H4 (cell line): ENCODE measurements at regions not wholly inside any gene's neighbourhood (a gene's known extent, or its start where the extent isn't known, plus 50 kb on each side); places are given as distances from the start of the nearest gene placed in this dataset.
A peak's percentile ranks its signal among the peaks of the same experiment; 100 is the strongest.
"Not testable (repeated sequence)": the region's sequence is repeated elsewhere in the genome, so short reads cannot be mapped to it uniquely, and the experiment has no call there.

Experiments used
- DNase-seq: peaks from one replicate; pipeline ENCODE4 v3.0.0-alpha.2; 2015; ENCODE audit warnings: low spot score

DNA sequence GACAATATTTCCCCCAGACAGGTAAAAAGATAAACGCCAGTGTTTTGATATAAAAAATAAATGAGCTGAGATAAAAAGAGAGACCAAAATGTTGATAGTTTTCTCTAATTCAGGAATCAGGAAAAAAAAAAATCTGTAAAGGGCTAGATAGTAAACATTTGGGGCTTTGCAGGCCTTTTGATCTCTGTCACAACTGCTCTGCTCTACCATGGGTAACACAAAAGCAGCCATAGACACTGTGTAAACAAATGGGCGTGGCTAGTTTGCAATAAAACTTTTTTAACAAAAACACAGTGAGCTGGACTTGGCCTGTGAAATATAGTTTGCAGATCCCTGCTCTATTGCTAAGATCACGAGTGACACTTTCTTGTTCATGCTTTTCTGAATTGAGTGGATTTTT lies 219.1 kb upstream of the STXBP5 start:
- peak; percentile 50 for DNase-seq

DNA sequence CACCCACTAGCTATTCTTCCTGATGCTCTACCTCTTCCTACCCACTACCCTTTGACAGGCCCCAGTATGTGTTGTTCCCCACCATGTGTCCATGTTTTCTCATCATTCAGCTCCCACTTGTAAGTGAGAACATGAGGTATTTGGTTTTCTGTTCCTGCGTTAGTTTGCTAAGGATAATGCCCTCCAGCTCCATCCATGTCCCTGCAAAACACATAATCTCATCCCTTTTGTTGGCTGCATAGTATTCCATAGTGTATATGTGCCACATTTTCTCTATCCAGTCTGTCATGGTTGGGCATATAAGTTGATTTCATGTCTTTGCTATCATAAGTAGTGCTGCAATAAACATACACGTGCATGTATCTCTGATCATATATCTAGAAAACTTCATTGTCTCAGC lies 218.3 kb upstream of the STXBP5 start:
- DNase-seq: no peak

DNA sequence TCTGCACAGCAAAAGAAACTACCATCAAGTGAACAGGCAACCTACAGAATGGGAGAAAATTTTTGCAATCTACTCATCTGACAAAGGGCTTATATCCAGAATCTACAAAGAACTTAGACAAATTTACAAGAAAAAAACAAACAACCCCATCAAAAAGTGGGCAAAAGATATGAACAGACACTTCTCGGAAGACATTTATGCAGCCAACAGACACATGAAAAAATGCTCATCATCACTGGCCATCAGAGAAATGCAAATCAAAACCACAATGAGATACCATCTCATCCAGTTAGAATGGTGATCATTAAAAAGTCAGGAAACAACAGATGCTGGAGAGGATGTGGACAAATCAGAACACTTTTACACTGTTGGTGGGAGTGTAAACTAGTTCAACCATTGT lies 216.3 kb upstream of the STXBP5 start:
- not testable (repeated sequence) for DNase-seq

DNA sequence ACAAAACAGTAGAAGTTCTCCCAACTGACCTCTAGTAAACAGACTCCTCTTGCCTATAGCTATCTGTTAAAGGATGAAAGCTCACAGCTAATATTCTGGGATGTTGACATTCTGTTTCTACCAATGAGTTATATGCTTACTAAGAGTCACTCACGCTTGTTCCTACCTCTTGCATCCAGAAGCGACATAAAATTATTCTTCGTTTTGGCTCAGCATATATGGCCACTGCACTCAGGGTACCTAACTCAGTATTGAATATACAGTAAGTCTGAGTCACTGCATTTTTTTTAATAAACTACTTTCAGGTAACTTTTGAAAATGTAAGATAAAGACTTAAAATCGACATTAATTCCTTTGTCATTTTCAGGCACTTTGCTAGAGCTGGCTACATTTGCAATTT lies 214.4 kb upstream of the STXBP5 start:
- no peak for DNase-seq

DNA sequence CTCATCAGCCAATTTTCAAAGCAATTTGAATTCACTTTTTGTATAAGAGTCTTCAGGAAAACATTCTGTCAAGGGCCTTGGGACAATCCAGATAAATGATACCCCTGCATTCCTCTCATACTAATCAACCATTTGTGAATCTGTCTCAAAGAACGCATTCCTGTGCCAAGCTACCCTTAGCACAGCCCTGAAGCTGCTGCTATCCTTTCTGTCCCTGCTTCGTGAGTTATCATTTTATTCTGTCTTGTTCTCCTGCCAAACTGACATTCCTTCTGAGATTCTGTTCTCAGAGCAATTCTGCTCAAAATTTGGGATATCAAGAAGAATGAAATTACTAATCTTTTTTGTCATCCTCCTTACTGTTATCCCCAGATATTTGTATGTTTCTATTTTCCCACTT lies 213.9 kb upstream of the STXBP5 start:
- no peak for DNase-seq

DNA sequence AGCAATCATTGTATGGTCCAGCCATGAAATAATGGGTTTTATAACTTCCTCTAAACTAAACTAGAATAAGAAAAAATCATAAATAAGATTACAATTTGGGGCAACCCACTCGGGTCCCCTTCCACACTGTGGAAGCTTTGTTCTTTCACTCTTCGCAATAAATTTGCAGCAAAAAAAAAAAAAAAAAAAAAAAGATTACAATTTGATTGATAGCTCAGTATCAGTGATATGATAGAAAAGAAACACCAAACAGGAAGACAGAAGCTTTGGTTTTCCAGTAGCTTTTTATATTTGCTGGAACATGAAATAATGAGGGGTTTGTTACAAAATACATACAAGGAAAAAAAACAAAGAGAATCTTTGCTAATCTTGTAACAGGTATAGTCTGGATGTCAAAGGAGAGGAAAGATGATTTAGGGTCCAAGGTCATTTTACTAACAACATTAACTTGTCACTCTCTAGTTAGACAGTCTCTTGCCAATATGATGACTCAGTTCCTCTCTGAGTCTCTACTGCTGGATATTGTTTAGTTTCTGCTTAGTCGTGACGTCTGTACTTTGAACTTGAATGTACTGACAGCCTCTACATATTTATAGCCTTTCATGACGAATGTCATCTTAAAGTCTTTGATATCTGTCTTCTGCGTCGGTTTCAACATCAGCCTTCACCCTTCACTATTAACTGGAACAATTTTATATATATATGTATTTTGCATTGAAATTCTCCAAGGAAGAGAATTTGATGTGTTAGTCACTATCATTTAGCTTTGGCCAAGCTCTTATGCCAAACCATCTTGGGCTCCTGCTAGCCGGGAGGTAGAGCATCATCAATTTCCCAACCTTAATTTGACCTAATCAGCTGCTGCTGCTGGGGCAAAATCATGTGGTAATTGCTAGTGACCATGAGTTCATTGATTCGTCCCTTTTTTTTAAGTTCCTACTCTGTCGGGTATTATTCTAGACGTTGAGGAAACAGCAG lies 213.1 kb upstream of the STXBP5 start:
- DNase-seq: no peak

DNA sequence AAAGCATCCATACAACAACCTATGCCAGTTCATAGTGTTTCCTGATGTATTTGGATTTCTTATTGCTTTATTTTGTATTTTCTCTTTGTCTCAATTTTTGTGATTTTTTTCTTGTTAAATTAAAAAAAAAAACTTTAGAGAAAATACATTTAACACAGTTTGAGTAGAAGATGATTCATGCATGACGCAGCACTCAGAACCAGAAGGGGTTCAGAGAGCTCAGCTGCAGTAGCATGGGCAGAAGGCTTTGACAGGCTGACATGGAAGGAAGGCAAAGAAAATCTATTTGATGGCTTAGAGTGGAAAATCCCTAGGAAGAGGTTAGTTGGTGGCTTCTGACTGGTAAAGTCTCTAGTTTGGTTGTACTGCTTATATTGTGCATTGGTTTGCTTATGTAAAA lies 207.2 kb upstream of the STXBP5 start:
- DNase-seq: peak; percentile 13

DNA sequence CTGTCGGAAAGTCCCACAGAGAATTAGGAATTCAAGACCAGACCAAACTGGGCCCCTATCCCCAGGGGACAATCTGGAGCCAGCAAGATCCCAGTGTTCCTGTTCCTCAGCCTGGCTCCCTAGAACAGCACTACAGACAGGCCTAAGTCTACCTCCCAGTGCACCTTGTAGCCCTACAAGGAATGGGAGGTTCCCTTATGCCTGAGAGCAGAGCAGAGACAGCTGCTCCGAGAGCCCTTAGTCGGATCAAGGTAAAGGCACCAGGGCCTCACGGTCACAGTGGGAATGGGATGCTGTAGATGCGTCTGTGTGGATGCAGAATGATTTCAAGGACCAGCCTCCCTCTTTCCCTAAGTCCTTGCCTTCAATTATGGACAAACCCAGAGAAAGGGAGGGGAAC lies 204.5 kb upstream of the STXBP5 start:
- no peak for DNase-seq

DNA sequence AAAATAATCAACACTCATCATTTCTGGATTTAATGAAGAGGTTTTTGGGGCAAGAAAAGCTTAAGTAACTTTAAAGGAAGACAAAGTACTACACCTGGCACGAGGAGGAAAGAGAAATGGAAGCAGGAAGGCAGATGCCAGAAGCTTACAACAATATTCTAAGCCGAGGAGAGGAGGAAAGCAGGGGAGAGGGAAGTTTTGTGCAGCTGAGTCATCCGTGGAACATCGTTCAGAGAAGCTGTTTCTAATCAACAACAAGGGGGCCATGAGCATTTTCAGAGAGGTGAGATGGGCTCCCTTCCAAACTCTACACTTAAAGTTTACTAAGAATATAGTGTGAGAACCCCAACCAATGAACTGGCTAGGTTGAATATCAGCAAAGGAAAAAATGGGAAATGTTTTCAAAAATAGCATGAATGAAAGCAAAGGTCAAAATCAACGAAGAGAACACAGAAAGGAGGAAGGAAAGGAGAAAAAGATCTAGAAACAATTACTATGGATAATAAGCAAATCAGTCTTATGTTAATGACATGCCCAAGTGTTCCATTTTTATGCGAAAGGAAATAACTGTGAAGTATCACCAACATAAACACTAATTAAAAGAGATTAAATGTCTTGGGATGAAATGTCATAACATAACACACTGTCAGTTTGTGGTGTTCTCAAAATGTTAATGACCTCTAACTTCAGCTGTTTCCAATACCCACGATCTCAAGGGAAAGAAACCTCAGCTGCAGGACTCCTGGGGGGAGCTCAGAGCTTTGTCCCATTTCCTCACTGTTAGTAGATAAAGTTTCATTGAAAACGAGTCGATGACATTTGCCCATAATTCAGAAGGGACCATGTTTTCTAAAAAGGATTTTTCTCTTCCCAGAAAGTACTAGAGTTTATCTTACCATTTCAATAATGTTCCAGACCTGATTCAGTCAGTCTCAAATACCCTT lies 203.4 kb upstream of the STXBP5 start:
- peak; percentile 6 for DNase-seq

DNA sequence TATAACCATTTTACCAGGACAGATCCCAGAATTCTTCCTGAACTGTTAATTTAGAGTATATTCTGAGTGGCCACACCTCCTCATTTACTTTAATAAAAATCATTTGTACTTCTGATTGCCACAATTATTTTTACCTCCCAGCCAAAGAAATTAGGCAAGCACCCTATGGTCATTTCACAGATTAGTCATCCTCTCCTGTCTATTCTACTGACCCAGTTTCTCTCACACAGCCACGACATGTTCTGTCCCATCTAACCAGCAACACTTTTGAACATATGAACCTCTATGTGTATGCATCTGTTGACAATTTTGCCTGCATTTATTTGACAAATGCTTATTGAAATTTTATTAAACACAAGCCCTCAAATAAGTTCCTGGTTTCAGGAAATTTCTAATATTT lies 202.6 kb upstream of the STXBP5 start:
- no peak for DNase-seq

DNA sequence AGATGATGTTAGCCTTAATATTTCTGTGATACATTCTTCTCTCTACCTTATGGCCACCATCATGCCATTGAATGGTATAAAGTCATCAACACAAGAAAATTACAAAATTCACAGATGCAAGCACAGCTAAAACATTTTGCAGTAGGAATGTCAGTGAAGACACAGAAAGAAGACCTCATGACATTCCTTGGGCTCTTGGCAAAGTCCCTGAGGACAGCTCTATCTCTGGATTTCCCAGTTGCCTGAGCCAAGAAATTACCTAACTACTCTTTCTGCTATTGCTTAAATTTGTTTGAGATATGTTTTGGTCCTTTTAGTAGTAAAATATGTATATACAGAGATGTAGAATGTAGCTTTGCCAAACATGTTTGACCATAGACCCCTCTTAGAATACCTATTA lies 201.0 kb upstream of the STXBP5 start:
- no peak for DNase-seq

DNA sequence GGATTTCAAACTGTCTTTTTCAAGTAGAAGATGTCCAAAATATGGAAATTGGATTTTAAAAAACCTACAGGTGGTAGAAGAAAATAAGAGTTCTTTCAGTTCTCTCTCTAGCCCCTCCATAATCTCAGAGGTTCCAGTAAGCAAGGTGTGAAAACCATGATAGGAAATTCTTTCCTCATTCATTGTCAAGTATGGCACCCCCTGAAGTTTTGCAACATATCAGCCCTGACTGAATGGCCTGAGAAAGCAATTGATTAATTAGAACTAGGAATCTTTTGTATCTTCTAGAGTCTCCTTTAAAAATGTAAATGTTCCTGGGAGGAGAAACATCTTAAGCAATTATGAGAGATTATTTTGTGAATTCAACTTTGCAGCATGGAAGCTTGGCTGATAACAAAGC lies 198.7 kb upstream of the STXBP5 start:
- DNase-seq: no peak

DNA sequence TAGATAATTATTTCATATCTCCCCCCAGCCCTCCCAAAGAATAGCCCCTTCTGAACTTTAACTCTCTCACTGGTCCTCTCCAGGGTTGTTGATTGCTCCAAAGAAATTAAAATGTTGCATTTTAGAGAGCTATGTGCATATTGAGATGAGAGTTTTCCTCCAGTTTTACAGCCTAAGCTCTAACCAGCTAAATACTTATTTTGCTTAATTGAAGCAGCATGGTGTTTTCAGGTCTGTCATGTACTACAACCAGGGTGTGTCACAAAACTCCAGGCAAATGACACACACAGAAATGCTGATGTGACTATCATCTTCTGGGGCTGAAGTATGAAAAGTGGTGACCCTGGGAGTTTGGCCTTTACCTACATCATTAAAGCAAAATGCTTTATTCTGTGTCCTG lies 196.8 kb upstream of the STXBP5 start:
- no peak for DNase-seq

DNA sequence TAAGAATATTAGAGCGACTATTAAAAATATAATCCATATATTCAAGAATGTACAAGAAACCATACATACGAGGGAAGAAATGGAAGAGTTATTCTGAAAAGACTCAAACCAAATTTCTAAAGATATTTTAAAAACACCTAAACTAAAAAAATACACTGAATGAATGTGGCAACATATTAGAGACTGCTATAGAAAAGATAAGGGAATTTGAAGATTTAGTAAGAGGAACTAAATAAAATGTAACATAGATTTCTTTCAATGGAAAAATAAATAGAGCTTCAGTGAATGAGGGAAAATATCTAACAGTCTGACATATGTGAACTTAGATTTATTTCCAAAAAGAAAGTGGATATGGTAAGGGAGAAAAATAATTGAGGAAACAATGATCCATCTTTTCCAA lies 194.9 kb upstream of the STXBP5 start:
- no peak for DNase-seq

DNA sequence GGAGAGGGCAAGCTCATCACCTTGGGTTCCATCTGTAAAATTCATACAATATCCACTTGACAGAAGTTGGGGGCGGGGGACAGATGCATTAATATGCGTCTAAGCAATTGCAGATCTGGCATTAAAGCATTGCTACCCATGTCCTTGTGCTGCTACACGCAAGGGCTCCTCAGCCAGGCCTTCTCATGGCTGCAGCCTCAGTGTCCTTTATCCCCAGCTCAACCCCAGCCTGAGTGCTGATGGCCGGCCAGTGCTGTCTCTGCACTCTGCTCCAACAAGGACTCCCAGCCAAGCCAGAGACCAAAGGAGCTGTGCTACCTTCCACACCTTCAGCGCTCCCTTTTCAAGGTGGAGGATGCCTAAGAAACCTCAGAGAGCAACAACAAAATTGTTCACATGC lies 188.5 kb upstream of the STXBP5 start:
- DNase-seq: no peak

DNA sequence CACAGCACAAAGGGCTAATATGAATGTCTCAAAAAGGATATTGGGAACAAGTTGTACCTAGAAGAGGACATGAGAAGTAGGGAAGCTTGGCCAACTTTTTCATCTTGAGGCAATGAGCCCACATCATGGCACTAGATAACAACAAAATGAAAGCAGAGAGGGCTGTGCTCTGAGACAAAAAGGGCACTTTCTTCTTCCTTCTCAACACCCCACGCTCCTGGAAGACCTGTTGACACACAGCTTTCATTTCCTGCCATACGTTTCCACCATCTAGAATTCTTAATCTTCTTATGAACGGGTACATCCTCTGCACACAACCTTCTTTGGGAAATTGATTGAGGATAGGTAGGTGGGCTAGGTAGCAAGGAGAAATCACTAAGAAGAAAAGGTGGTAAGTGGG lies 187.8 kb upstream of the STXBP5 start:
- no peak for DNase-seq

DNA sequence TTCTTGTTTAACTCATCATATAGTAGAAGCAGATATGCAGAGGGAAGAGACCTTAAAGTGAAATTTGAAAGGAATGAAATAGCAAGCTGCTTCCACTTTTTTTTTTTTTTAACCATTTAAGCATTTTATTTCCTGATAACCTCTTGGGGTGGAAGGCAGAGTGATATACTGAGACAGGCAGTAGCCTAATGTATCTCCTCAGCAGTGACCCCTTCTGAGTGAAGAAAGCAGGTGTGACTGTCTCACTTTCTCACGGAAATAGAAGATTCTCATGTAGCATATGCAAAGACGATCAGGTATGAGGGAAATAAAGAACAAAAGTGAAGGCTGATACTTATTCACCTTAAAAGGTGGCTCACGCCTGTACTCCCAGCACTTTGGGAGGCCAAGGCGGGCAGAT lies 187.1 kb upstream of the STXBP5 start:
- DNase-seq: no peak

DNA sequence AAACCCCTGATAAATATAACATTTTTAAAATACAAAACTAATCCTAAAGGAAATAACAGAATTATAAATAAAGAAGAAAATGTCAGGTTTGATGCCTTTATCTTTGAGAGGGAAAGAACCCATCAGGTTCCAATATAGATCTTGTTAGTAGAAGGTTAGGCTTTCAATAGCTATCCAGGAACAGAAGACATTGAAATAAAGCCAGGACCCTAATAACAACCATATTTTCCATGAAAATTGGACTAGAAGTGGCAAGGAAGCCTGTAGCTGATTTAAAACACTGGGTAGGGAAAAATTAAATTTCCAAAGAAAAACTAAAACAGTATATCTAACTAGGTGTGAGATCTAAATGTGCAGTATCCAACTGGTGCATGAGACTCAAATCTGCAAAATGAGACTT lies 185.2 kb upstream of the STXBP5 start:
- no peak for DNase-seq

DNA sequence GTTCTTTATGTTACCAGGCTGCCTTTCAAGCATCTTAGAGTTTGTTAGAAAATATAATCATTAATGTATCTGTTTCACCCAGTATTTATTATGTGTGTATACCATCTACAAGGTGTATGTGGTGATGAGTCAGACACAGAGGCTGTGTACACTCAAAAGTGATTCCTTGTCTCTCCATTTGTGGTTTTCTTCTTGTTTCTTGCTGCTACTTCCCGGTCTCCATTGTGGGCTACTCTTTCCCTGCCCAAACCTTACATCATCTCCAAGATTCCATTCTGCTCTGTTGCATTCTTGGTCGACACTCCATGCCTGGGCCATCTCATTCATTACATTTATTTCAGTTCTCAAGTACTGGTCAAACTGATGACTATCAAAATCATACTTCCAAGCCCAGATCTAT lies 182.2 kb upstream of the STXBP5 start:
- peak; percentile 6 for DNase-seq

DNA sequence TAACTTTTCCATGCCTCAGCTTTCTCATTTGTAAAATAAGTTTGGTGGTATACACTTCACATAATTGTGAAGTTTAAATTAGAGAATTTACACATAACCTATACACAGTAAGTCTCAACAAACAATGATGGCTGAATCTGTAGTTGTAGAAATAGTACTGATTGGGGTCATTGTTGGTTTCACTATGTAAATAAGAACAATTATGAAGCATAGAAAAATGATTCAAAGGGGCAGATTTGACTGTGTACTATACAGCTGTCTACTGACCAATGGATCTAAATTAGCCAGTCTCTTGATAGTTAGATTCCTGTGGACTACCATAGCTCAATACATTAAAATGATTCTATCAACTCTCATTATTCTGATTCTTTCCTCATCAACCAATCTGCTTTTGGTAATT lies 181.1 kb upstream of the STXBP5 start:
- no peak for DNase-seq

DNA sequence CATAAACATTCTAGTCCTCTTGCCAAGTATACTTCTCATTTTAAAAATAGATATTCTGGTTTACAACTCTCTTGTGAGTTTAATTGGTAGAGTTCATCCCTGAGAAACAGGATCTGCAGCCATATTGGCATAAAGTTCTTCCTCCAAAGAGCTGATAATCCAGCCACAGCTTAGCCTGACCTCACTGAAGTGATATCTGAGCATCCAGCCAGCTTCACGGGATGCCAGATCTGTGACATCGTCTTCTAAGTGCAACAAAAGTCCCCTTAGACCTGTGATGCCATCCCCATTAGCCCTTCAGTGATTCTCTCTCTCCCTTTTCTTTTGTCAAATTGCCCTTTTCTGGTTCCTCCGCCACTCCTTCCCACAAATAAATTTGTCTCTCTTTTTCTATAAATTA lies 180.6 kb upstream of the STXBP5 start:
- DNase-seq: no peak

DNA sequence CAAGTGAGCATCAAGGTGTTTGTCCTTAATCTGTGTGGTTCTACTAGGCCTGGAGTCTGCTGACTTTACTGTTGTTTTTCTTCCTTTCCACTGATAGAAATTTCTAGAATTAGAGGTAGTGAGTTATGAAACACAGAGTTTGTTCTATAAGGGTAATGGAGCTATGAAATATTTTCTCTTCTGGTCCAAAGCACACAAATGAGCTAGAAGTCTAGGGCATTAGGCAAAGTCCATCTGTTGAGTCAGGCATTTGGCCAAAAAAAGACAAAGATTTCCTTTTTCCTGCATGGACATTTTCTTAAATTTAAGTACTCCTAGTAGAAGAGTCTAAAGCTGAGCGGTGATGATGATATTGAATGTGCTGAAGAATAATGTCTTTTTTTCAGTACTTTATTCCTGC lies 174.3 kb upstream of the STXBP5 start:
- DNase-seq: no peak

DNA sequence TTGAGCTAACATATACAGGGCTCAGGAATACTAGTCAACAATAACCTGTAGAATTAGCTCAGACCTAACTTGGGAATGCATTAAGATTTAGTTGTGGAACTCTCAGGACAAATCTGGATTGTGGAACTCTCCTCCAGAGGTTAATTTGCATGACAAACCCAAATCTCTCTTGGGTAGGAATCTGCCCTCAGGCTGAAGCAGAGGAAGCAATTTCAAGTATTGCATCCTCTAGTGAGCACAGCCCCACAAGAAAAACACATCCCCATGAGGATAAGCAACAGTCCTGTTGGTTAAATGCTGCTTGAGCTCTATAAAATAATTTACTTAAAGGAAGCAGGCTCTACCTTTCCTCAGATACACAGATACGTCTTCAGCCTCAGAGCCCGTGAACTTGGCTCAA lies 170.9 kb upstream of the STXBP5 start:
- no peak for DNase-seq
